Astrocyte of the cerebellum (primary cell): ENCODE measurements at regions not wholly inside any gene's neighbourhood (a gene's known extent, or its start where the extent isn't known, plus 50 kb on each side); places are given as distances from the start of the nearest gene placed in this dataset.

Source experiments
- DNase-seq: peaks from one replicate; pipeline ENCODE4 v3.0.0-alpha.2; 2011; ENCODE audit warnings: low read depth
- H3K4me3 ChIP-seq: 2 replicates; pipeline ENCODE4 v1.5.1; 2011; ENCODE audit warnings: mild to moderate bottlenecking, low read depth, low read length, moderate library complexity
- in situ Hi-C: cut with HindIII; loops from 2 replicates; pipeline ENCODE4 v1.10.0; 2017; ENCODE audit warnings: low sequenced_read_pairs
- TF ChIP-seq, protein P1 (sequence below): IDR thresholded peaks from 2 replicates; pipeline ENCODE4 v1.5.1; 2012; ENCODE audit warnings: low read length, low read depth, moderate library complexity, mild to moderate bottlenecking; ENCODE audit errors: missing control alignments

- TF ChIP-seq, protein P1, sequence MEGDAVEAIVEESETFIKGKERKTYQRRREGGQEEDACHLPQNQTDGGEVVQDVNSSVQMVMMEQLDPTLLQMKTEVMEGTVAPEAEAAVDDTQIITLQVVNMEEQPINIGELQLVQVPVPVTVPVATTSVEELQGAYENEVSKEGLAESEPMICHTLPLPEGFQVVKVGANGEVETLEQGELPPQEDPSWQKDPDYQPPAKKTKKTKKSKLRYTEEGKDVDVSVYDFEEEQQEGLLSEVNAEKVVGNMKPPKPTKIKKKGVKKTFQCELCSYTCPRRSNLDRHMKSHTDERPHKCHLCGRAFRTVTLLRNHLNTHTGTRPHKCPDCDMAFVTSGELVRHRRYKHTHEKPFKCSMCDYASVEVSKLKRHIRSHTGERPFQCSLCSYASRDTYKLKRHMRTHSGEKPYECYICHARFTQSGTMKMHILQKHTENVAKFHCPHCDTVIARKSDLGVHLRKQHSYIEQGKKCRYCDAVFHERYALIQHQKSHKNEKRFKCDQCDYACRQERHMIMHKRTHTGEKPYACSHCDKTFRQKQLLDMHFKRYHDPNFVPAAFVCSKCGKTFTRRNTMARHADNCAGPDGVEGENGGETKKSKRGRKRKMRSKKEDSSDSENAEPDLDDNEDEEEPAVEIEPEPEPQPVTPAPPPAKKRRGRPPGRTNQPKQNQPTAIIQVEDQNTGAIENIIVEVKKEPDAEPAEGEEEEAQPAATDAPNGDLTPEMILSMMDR = no peak
- in situ Hi-C loops = no loop called here
- no peak for DNase-seq
- no peak overlapping the region for H3K4me3 ChIP-seq
Measured at GRCh38 chr16:11401161-11402050, 56.1 kb downstream of the RMI2 start.

DNA sequence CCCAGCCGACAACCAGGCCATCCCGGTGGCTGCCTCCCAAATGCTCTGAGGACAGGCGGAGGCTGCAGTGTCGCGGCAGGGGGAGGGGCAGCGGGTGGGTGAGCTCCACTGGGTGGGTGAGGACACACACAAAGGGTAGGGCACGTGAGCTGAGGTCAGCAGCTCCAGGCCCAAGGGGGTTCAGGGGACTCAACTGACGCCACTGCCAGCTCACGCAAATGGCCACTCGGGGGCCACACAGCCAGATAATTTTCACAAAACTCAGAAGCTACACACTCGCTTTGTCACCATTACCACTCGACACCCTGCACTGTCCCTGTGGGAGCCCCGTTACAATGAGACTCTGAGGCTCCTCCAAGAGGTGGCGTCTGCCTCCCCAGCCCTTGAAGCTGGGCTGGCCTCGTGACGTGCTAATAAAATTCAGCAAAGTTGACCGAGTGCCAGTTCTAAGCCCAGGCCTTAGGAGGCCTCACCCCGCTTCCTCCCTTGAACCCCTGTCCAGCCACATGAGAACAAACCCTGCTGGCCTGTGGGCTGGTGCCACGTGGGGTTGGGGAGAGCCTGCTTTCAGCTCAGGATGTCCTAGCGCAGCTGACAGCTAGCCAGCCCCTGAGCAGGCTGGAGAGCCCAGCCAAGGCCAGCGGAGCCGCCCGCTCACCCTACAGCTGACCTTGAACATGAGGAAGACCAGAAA lies 56.9 kb downstream of the RMI2 start:
- no peak overlapping the region for H3K4me3 ChIP-seq
- DNase-seq = no peak
- in situ Hi-C loops = no loop called here
- TF ChIP-seq, protein P1 = no peak

DNA sequence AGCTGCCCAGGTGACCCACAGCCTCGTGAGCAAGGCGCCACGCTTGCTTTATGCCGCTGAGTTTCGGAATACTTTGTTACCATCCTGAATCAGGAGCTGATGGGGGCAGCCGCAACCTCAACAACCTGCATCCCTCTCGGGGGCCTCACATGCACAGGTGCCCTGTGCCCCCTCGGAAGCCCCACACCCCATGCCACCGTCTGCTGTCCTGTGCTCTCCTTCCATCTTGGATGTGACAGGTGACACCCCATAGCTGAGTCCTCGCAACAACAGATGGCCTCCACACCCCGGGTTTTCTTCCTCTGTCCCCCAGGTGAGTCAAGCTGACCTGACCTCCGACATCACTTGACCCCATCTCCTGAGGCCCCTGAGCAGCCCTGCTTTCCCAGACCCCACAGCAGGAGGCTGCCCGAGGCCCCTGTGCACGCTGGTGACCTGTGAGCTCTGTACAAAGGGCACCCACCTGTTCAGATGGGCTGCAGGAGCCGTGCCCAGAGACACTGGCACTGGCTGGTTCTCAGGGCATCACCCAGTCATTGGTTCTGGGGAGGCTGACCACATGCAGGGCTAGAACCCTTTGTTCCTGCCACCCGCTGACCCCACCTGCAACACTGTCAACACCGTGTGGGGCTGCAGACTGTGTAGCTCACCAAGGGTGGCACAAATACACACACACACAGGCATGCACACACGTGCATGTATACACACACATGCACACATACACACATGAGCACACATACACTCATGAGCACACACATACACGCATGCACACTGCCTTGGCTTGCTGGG lies 57.7 kb downstream of the RMI2 start:
- TF ChIP-seq, protein P1 = no peak
- no peak for DNase-seq
- in situ Hi-C loops = no loop called here
- no peak overlapping the region for H3K4me3 ChIP-seq

- no peak for DNase-seq
- H3K4me3 ChIP-seq = no peak overlapping the region
- TF ChIP-seq, protein P1 = no peak
- in situ Hi-C loops = no loop called here
Measured at GRCh38 chr16:11403534-11403795, 58.2 kb downstream of the RMI2 start.

DNA sequence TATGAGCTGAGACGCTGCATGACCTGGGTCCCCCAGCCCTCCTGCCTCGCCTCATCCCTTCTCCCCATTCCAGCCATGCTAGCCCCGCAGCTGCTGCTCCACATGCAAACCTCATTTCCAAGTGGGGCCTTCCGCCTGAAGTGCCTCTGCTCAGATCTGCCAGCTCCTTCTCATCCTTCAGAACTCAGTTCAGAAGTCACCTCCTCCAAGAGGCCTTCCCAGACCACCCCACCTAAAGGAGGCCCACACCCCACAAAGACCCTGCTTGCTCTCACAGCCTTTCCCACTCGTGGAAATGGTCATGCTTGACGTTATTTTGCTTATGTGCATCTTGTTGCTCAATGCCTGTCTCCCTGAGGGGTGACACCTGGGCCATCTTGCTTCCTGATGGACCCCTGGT lies 58.7 kb downstream of the RMI2 start:
- H3K4me3 ChIP-seq = no peak overlapping the region
- DNase-seq = no peak
- in situ Hi-C loops = no loop called here
- TF ChIP-seq, protein P1 = no peak

- H3K4me3 ChIP-seq = no peak overlapping the region
- DNase-seq = no peak
- in situ Hi-C loops = no loop called here
- TF ChIP-seq, protein P1 = no peak
Measured at GRCh38 chr16:11404603-11405002, 59.3 kb downstream of the RMI2 start.
